ENCODE measurements at regions not wholly inside any gene's neighbourhood (a gene's known extent, or its start where the extent isn't known, plus 50 kb on each side); places are given as distances from the start of the nearest gene placed in this dataset.
"Not testable (repeated sequence)": the region's sequence is repeated elsewhere in the genome, so short reads cannot be mapped to it uniquely, and the experiment has no call there.

DNA sequence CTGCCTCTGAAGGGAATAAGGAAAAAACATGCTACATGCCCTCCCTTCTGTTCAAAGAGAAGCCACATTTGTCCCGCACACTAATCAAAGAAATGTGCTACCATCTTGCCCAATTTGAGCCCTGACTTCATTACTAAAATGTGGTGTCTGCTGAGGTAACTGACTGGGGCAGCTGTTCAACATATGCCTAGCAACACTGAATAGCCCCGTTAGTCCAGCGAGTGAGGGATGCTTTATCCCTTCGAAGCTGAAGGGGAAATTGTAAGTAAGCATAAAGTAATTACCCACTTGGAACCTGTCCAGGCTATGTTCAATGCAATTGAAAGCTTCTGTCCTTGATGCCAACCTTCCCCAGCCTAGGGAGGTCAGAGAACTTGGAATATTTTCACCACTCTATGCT, 310.6 kb downstream of the SEC16B start:
- H3K36me3 ChIP-seq (ENCODE audit: insufficient read depth, low read length): no peaks in the 10 kb centered on the region
- H3K9me3 ChIP-seq (replicated peaks; ENCODE audit: low read length): no peaks in the 10 kb centered on the region
- no peak overlapping the region for H3K4me2 ChIP-seq (ENCODE audit: low read length)
- no peak overlapping the region for H3K4me3 ChIP-seq (ENCODE audit: low read length)
- H3K27me3 ChIP-seq (ENCODE audit: control insufficient read depth, insufficient read depth, low read length): no peaks in the 10 kb centered on the region
- no peak overlapping the region for H3K9ac ChIP-seq (ENCODE audit: low read depth, low read length)
- no peaks in the 10 kb centered on the region for H3K4me1 ChIP-seq (ENCODE audit: control insufficient read depth, insufficient read depth, low read length)

DNA sequence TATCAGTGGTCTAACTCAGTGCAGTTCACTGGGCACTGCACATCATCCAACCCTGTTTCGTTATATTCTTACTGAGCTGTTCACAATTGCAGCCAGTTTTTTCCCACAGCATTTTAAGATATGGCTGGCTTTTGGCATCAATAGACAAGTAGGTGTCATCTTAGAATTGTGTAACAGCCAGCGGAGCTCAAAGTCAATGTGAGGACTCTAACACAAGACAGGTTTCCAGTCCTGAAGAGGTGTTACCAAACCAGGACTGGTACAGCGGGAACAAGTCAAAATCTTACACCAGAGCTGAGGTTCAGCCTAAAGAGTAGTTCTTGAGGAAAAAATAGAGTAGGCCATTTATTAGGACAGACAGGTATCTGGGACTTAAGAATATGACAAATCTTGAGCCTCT, 313.3 kb downstream of the SEC16B start:
- no peaks in the 10 kb centered on the region for H3K36me3 ChIP-seq (ENCODE audit: insufficient read depth, low read length)
- no peak overlapping the region for H3K9ac ChIP-seq (ENCODE audit: low read depth, low read length)
- peaks cover 3% of the 10 kb centered on the region for H3K27me3 ChIP-seq (ENCODE audit: control insufficient read depth, insufficient read depth, low read length)
- H3K4me3 ChIP-seq (ENCODE audit: low read length): no peak overlapping the region
- H3K9me3 ChIP-seq (replicated peaks; ENCODE audit: low read length): no peaks in the 10 kb centered on the region
- no peaks in the 10 kb centered on the region for H3K4me1 ChIP-seq (ENCODE audit: control insufficient read depth, insufficient read depth, low read length)
- no peak overlapping the region for H3K4me2 ChIP-seq (ENCODE audit: low read length)

GRCh38 chr1:177650947-177651346, 318.9 kb downstream of the SEC16B start:
- Histone ChIP-seq H3K36me3 (ENCODE audit: insufficient read depth, low read length) (no peaks in the 10 kb centered on the region), H3K4me3 (ENCODE audit: low read length) (no peak overlapping the region), H3K9ac (ENCODE audit: low read depth, low read length) (no peak overlapping the region), H3K4me1 (ENCODE audit: control insufficient read depth, insufficient read depth, low read length) (no peaks in the 10 kb centered on the region), H3K9me3 (replicated peaks; ENCODE audit: low read length) (no peaks in the 10 kb centered on the region), H3K4me2 (ENCODE audit: low read length) (no peak overlapping the region), H3K27me3 (ENCODE audit: control insufficient read depth, insufficient read depth, low read length) (peaks cover 3% of the 10 kb centered on the region)

DNA sequence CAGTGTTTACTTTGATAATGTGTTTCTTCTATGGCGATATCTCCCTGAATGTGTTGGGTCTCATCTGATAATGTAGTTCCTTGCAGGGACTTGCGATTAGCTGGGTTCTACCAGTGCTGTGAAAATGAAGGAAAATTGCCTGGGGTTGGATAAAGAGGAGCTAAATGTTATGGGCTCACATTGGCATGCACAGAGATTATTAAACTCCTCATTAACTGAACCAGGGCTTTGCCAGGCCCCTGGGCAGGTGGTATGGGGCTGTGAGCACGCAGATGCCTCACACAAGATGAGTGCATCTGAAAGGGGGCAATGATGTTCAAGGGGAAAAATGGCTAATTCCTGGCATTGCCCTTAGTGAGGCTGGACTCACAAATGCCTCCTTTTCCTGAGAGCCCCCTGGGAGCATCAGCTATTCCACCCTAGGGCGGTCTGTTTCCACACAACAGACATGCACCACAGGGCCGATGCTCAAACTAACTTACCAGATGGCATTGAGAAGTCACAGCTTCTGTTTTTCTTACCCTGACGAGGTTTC, 321.1 kb downstream of the SEC16B start:
- Histone ChIP-seq H3K36me3 (ENCODE audit: insufficient read depth, low read length) (no peaks in the 10 kb centered on the region), H3K27me3 (ENCODE audit: control insufficient read depth, insufficient read depth, low read length) (peaks cover 3% of the 10 kb centered on the region), H3K4me1 (ENCODE audit: control insufficient read depth, insufficient read depth, low read length) (no peaks in the 10 kb centered on the region), H3K9ac (ENCODE audit: low read depth, low read length) (no peak overlapping the region), H3K4me3 (ENCODE audit: low read length) (no peak overlapping the region), H3K4me2 (ENCODE audit: low read length) (no peak overlapping the region), H3K9me3 (replicated peaks; ENCODE audit: low read length) (no peaks in the 10 kb centered on the region)

GRCh38 chr1:177648138-177648537, 321.7 kb downstream of the SEC16B start:
- no peak overlapping the region for H3K9ac ChIP-seq (ENCODE audit: low read depth, low read length)
- peaks cover under 1% of the 10 kb centered on the region for H3K27me3 ChIP-seq (ENCODE audit: control insufficient read depth, insufficient read depth, low read length)
- no peaks in the 10 kb centered on the region for H3K4me1 ChIP-seq (ENCODE audit: control insufficient read depth, insufficient read depth, low read length)
- H3K4me3 ChIP-seq (ENCODE audit: low read length): no peak overlapping the region
- H3K4me2 ChIP-seq (ENCODE audit: low read length): no peak overlapping the region
- no peaks in the 10 kb centered on the region for H3K9me3 ChIP-seq (replicated peaks; ENCODE audit: low read length)
- no peaks in the 10 kb centered on the region for H3K36me3 ChIP-seq (ENCODE audit: insufficient read depth, low read length)

GRCh38 chr1:177646757-177647730, 322.8 kb downstream of the SEC16B start:
- Histone ChIP-seq H3K4me2 (ENCODE audit: low read length) (no peak overlapping the region), H3K4me1 (ENCODE audit: control insufficient read depth, insufficient read depth, low read length) (no peaks in the 10 kb centered on the region), H3K9me3 (replicated peaks; ENCODE audit: low read length) (no peaks in the 10 kb centered on the region), H3K9ac (ENCODE audit: low read depth, low read length) (no peak overlapping the region), H3K4me3 (ENCODE audit: low read length) (no peak overlapping the region), H3K27me3 (ENCODE audit: control insufficient read depth, insufficient read depth, low read length) (no peaks in the 10 kb centered on the region), H3K36me3 (ENCODE audit: insufficient read depth, low read length) (no peaks in the 10 kb centered on the region)

DNA sequence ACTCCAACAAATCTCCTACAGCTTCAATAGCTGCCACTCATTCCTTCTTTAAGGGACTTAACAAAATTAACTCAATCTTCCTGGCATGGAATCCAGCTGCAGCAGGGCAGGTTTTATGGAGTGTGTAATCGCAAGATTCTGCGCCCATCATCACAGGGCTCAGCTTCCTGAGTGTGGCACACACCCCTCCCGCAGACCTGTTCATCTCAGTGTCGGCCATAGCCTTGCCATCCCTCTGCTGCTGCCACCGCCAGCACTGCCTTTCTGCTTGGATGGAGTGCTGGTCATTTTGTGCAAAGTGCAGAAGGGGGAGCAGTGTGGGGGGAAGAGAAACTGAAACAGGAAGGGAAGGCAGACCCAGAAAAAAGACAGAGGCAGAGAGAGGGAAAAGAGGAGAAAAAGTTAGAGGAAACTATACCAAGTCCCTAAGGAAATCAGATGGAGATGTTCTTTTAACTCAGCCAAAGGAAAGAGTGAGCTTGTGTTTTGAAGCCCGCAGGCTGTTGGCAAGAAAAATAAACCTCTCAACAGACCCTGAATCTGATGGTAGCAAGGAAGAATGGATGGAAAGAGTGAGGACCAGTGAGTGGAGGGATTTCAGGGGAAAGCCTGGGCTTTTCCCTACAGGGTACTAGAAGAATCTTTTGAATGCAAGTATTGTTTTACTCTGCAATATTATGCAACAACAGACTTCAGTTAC, 324.2 kb downstream of the SEC16B start:
- no peak overlapping the region for H3K4me3 ChIP-seq (ENCODE audit: low read length)

GRCh38 chr1:177640687-177641086, 329.2 kb downstream of the SEC16B start:
- no peak overlapping the region for H3K4me3 ChIP-seq (ENCODE audit: low read length)
- H3K9me3 ChIP-seq (replicated peaks; ENCODE audit: low read length): no peaks in the 10 kb centered on the region
- no peaks in the 10 kb centered on the region for H3K36me3 ChIP-seq (ENCODE audit: insufficient read depth, low read length)
- H3K27me3 ChIP-seq (ENCODE audit: control insufficient read depth, insufficient read depth, low read length): no peaks in the 10 kb centered on the region
- H3K9ac ChIP-seq (ENCODE audit: low read depth, low read length): no peak overlapping the region
- no peak overlapping the region for H3K4me2 ChIP-seq (ENCODE audit: low read length)
- H3K4me1 ChIP-seq (ENCODE audit: control insufficient read depth, insufficient read depth, low read length): no peaks in the 10 kb centered on the region

More for the DNA sequence above, 324.2 kb downstream of the SEC16B start:
- no peaks in the 10 kb centered on the region for H3K4me1 ChIP-seq (ENCODE audit: control insufficient read depth, insufficient read depth, low read length)
- H3K4me2 ChIP-seq (ENCODE audit: low read length): no peak overlapping the region
- no peaks in the 10 kb centered on the region for H3K9me3 ChIP-seq (replicated peaks; ENCODE audit: low read length)
- H3K9ac ChIP-seq (ENCODE audit: low read depth, low read length): no peak overlapping the region
- H3K36me3 ChIP-seq (ENCODE audit: insufficient read depth, low read length): no peaks in the 10 kb centered on the region
- H3K27me3 ChIP-seq (ENCODE audit: control insufficient read depth, insufficient read depth, low read length): no peaks in the 10 kb centered on the region

DNA sequence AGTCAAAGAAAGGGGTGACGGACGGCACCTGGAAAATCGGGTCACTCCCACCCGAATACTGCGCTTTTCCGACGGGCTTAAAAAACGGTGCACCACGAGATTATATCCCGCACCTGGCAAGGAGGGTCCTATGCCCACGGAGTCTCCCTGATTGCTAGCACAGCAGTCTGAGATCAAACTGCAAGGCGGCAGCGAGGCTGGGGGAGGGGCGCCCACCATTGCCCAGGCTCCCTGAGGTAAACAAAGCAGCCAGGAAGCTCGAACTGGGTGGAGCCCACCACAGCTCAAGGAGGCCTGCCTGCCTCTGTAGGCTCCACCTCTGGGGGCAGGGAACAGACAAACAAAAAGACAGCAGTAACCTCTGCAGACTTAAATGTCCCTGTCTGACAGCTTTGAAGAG, 335.7 kb downstream of the SEC16B start:
- H3K9ac ChIP-seq (ENCODE audit: low read depth, low read length); H3K27me3 ChIP-seq (ENCODE audit: control insufficient read depth, insufficient read depth, low read length); H3K9me3 ChIP-seq (replicated peaks; ENCODE audit: low read length); H3K4me2 ChIP-seq (ENCODE audit: low read length); H3K36me3 ChIP-seq (ENCODE audit: insufficient read depth, low read length); H3K4me1 ChIP-seq (ENCODE audit: control insufficient read depth, insufficient read depth, low read length); H3K4me3 ChIP-seq (ENCODE audit: low read length): not testable (repeated sequence)

DNA sequence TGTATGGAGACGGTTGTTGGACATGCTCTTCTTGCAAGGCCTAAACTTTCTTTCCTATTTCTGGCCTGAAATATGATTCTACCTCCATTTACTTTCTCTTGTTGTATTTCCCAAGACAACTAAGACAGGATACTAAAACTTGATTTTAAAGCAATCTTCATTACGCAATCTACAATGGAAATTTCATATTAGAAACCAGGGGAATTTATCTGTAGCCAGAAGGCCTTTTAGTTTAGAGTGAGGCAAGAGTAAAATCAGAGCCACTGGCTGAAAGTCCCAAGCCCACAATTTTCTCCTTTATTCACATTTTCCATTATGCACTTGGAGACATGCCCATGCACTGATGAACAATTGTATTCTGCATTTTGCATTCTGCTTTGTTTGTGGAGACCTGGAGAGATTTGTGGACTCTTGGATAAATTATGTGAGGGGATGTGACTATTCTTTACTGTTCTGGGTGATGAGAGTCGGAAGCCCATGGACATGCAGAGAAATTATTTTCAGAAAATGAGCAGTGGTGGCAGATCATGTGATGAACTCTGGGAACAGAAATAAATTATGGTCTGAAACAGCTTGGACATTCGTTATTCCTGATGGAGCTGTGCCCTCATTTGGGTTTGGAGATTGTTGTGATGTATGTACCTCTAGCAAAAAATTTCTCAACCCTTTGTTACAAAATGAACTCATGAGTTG, 336.8 kb downstream of the SEC16B start:
- Histone ChIP-seq H3K36me3 (ENCODE audit: insufficient read depth, low read length) (no peaks in the 10 kb centered on the region), H3K9me3 (replicated peaks; ENCODE audit: low read length) (no peaks in the 10 kb centered on the region), H3K9ac (ENCODE audit: low read depth, low read length) (no peak overlapping the region), H3K4me2 (ENCODE audit: low read length) (no peak overlapping the region), H3K4me1 (ENCODE audit: control insufficient read depth, insufficient read depth, low read length) (no peaks in the 10 kb centered on the region), H3K4me3 (ENCODE audit: low read length) (no peak overlapping the region), H3K27me3 (ENCODE audit: control insufficient read depth, insufficient read depth, low read length) (no peaks in the 10 kb centered on the region)

- Histone ChIP-seq H3K27me3 (ENCODE audit: control insufficient read depth, insufficient read depth, low read length) (no peaks in the 10 kb centered on the region), H3K9me3 (replicated peaks; ENCODE audit: low read length) (no peaks in the 10 kb centered on the region), H3K4me3 (ENCODE audit: low read length) (no peak overlapping the region), H3K36me3 (ENCODE audit: insufficient read depth, low read length) (no peaks in the 10 kb centered on the region), H3K4me1 (ENCODE audit: control insufficient read depth, insufficient read depth, low read length) (no peaks in the 10 kb centered on the region), H3K9ac (ENCODE audit: low read depth, low read length) (no peak overlapping the region), H3K4me2 (ENCODE audit: low read length) (no peak overlapping the region)
These were observed 338.1 kb downstream of the SEC16B start for GRCh38 chr1:177631770-177632169.

All from skeletal muscle satellite cell (primary cell).